ENCODE measurements at regions not wholly inside any gene's neighbourhood (a gene's known extent, or its start where the extent isn't known, plus 50 kb on each side); places are given as distances from the start of the nearest gene placed in this dataset.
A peak's percentile ranks its signal among the peaks of the same experiment; 100 is the strongest.

- no peak for TF ChIP-seq ZNF462 (CRISPR knock-in tag; IDR thresholded peaks at IDR 0.05)
- TF ChIP-seq ZNF331 (CRISPR knock-in tag; IDR thresholded peaks at IDR 0.05; ENCODE audit: low read depth): no peak
- no peak for TF ChIP-seq CREB1 (CRISPR knock-in tag; IDR thresholded peaks at IDR 0.05; ENCODE audit: low read depth)
These were observed 116.5 kb upstream of the GOT2 start (continued) for GRCh38 chr16:58850678-58851020.

- DNase-seq (ENCODE audit: low spot score) (no peak), ATAC-seq (no peak)
- H3K4me1 Mint-ChIP-seq: peaks cover 3% of the 10 kb centered on the region
- H3K36me3 ChIP-seq (ENCODE audit: insufficient read depth): no peaks in the 10 kb centered on the region
- no peak overlapping the region for H3K4me2 ChIP-seq
- H3F3A ChIP-seq (replicated peaks; ENCODE audit: low read depth): no peaks in the 10 kb centered on the region
- no peak overlapping the region for H3K4me3 Mint-ChIP-seq
- no peaks in the 10 kb centered on the region for H4K20me1 ChIP-seq (replicated peaks; ENCODE audit: insufficient read depth)
- no peaks in the 10 kb centered on the region; the same call in 1 of the 2 replicates for H3K9me2 ChIP-seq (ENCODE audit: insufficient read depth)
- H3K36me3 Mint-ChIP-seq (ENCODE audit: low read depth): peaks cover 11% of the 10 kb centered on the region
- H3K27me3 Mint-ChIP-seq (ENCODE audit: insufficient read depth, low read depth, poor library complexity): no peaks in the 10 kb centered on the region
- H3K4me3 ChIP-seq: no peak overlapping the region
- H3K4me1 ChIP-seq (ENCODE audit: insufficient read depth): no peaks in the 10 kb centered on the region
- H3K27me3 ChIP-seq (ENCODE audit: insufficient read depth): no peaks in the 10 kb centered on the region
- H3K27ac ChIP-seq (ENCODE audit: low read depth): no peak overlapping the region
- H2AFZ ChIP-seq: peak overlapping the region; percentile 64; the same call in 1 of the 2 replicates
- H3K9me3 Mint-ChIP-seq: peaks cover 12% of the 10 kb centered on the region
- H3K79me2 ChIP-seq (replicated peaks; ENCODE audit: insufficient read depth): no peaks in the 10 kb centered on the region
- H3K27ac Mint-ChIP-seq: peak overlapping the region; percentile 33; the same call in 1 of the 2 replicates
- TF ChIP-seq EZH2 (IDR thresholded peaks at IDR 0.05; ENCODE audit: low read depth, unreplicated experiment) (no peak), CTCF (conservative IDR thresholded peaks at IDR 0.05; ENCODE audit: low read depth in 2 of 2) (no peak), NANOG (IDR thresholded peaks at IDR 0.05; ENCODE audit: borderline replicate concordance) (no peak), EZH2phosphoT487 (IDR thresholded peaks at IDR 0.05; ENCODE audit: unreplicated experiment) (no peak), ZNF462 (CRISPR knock-in tag; IDR thresholded peaks at IDR 0.05) (no peak)
These were observed 116.0 kb upstream of the GOT2 start for GRCh38 chr16:58850019-58850677.
